ENCODE measurements at regions not wholly inside any gene's neighbourhood (a gene's known extent, or its start where the extent isn't known, plus 50 kb on each side); places are given as distances from the start of the nearest gene placed in this dataset.
A peak's percentile ranks its signal among the peaks of the same experiment; 100 is the strongest.

DNA sequence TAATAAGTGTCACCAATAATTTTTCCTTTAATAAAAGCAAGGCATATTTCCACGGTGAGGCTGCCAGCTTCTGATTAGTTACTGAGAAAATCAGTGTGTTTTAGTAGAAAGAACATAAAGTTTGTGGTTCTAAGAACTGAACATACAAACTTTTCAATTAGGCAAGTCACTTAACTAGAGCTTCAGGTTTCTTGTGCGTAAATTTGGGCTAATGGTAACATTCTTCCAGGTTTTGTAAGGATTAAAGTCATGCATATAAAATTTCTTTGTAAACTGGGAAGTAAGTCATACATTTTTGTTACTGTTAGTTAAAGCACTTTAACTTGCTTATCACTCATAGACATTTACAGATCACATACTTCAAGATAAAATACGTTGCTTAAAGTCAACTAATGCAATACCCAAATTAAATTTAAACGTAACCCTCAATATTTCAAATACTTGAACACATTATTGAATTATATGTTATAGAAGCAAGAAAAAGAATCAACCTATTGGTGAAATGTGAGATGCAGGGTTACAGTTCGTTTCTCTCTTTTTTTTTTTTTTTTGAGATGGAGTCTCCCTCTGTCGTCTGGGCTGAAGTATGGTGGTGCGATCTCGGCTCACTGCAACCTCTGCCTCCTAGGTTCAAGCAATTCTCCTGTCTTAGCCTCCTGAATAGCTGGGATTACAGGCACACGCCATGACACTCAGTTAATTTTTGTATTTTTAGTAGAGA lies 327.3 kb upstream of the NOX3 start:
- TF ChIP-seq, protein P1, sequence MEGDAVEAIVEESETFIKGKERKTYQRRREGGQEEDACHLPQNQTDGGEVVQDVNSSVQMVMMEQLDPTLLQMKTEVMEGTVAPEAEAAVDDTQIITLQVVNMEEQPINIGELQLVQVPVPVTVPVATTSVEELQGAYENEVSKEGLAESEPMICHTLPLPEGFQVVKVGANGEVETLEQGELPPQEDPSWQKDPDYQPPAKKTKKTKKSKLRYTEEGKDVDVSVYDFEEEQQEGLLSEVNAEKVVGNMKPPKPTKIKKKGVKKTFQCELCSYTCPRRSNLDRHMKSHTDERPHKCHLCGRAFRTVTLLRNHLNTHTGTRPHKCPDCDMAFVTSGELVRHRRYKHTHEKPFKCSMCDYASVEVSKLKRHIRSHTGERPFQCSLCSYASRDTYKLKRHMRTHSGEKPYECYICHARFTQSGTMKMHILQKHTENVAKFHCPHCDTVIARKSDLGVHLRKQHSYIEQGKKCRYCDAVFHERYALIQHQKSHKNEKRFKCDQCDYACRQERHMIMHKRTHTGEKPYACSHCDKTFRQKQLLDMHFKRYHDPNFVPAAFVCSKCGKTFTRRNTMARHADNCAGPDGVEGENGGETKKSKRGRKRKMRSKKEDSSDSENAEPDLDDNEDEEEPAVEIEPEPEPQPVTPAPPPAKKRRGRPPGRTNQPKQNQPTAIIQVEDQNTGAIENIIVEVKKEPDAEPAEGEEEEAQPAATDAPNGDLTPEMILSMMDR (IDR thresholded peaks at IDR 0.05; ENCODE audit: low read depth, low read length, missing control alignments): no peak
- H3K4me3 ChIP-seq (replicated peaks; ENCODE audit: low read depth, low read length): no peak overlapping the region
- no peak for DNase-seq (ENCODE audit: extremely low read depth, low read depth)

DNA sequence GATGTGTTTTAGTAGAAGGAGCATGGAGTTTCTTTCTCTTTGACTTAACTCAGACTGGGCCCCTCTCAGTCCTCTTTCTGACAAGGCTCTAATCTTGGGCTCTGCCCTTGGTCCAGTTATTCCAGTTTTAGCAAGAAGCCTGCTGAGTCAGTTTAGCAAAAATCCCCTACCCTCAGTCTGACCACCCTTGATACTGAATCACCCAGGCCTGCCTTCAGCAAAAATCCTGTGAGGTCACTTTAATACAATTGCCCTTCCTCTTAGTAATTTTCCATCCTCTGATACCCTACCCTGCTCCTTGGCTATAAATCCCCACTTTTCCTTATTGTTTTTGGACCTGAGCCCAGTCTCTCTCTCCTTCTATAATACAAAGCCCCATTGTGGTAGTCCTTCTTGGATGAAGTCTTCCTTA lies 326.7 kb upstream of the NOX3 start:
- TF ChIP-seq, protein P1 (IDR thresholded peaks at IDR 0.05; ENCODE audit: low read depth, low read length, missing control alignments): no peak
- H3K4me3 ChIP-seq (replicated peaks; ENCODE audit: low read depth, low read length): no peak overlapping the region
- peak; percentile 76 for DNase-seq (ENCODE audit: extremely low read depth, low read depth)

DNA sequence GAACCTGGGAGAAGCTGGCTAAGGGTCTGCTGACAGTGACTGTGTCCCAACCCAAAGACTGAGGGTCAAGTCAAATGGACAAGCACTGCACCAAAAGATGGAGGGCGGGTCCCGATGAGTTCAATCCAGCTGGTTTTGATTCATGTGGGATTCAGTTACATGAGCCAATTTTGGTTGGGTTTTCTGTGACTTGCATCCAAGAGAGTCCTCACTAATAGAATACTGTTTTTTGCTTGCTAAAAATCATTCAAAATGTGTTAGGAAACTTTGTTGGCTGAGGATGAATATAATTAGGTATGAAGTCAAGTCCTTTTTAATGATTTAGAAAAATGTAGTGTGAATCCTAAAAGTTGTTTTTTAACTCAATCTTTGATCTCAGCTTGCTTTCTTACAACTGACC lies 323.8 kb upstream of the NOX3 start:
- no peak overlapping the region for H3K4me3 ChIP-seq (replicated peaks; ENCODE audit: low read depth, low read length)
- no peak for DNase-seq (ENCODE audit: extremely low read depth, low read depth)

DNA sequence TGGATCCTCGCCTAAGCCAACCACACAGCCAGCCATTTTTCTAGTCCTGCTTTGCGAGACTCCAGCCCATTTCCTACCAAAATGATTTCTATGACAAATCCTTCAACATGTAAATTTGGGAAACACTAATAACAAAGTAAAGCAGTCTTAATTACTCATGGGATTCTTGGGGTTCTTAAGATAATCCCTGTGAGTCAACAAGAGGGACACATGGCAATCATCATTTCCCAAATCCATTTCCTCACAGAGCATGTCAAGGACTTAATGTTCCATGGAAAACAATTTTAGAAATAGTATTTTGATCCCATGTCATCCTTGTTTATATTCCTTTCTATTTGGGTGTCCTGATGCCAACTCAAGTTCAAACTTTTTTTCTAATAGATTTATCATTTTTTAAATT lies 322.7 kb upstream of the NOX3 start:
- H3K4me3 ChIP-seq (replicated peaks; ENCODE audit: low read depth, low read length): no peak overlapping the region
- no peak for DNase-seq (ENCODE audit: extremely low read depth, low read depth)
- TF ChIP-seq, protein P1 (IDR thresholded peaks at IDR 0.05; ENCODE audit: low read depth, low read length, missing control alignments): no peak

More for the DNA sequence above, 323.8 kb upstream of the NOX3 start:
- TF ChIP-seq, protein P1 (IDR thresholded peaks at IDR 0.05; ENCODE audit: low read depth, low read length, missing control alignments): no peak

DNA sequence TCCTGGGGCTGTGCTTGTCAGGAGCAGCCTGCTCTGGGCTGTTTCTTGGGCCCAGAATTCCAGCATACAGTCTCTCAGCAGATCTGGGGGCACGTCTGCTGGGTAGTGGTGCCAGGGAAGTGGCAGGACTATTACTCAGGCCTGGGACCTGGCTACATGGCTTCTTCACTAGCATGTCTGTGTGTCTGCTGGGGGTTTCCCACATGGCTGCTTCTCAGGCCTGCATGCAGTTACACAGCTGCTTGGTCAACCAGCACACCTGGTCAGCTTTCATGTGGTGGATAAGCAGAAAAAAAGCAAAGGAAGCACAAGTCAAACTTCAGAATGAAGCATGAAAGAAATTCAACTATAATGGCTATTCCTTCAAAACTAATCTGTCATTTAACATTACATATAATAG lies 316.2 kb upstream of the NOX3 start:
- no peak for DNase-seq (ENCODE audit: extremely low read depth, low read depth)
- TF ChIP-seq, protein P1 (IDR thresholded peaks at IDR 0.05; ENCODE audit: low read depth, low read length, missing control alignments): no peak
- H3K4me3 ChIP-seq (replicated peaks; ENCODE audit: low read depth, low read length): no peak overlapping the region

DNA sequence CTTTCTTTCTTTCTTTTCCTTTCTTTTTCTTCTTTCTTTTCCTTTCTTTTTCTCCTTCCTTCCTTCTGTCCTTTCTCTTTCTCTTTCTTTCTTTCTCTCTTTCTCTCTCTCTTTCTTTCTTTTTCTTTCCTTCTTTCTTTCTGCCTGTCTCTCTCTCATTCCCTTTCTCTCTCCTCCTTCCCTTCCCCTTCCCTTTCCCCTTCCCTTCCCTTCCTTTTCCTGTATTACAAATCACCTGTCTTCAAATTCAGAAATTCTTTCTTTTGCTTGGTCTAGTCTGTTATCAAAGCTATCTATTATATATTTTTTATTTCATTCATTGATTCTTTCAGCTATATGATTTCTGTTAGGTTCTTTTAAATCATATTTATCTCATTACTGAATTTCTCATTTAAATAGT lies 315.2 kb upstream of the NOX3 start:
- no peak for DNase-seq (ENCODE audit: extremely low read depth, low read depth)
- no peak overlapping the region for H3K4me3 ChIP-seq (replicated peaks; ENCODE audit: low read depth, low read length)
- TF ChIP-seq, protein P1 (IDR thresholded peaks at IDR 0.05; ENCODE audit: low read depth, low read length, missing control alignments): no peak

DNA sequence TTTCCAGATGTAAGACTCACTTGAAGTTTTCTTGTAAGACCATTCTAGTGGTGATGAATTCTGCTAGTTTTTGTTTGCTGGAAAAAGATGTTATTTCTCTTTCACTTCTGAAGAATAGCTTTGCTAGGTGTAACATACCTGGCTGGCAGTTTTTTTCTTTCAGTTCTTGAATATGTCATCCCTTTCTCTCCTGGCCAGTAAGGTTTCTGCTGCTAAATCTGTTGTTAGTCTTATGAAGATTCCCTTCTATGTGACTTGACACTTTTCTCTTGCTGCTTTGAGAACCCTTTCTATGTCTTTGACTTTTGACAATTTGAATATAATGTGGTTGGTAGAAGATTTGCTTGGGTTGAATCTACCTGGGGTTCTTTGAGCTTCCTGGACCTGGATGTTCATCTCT lies 314.7 kb upstream of the NOX3 start:
- no peak overlapping the region for H3K4me3 ChIP-seq (replicated peaks; ENCODE audit: low read depth, low read length)
- DNase-seq (ENCODE audit: extremely low read depth, low read depth): no peak
- TF ChIP-seq, protein P1 (IDR thresholded peaks at IDR 0.05; ENCODE audit: low read depth, low read length, missing control alignments): no peak
